Suprapubic skin (tissue), 4 donors: ENCODE measurements at regions not wholly inside any gene's neighbourhood (a gene's known extent, or its start where the extent isn't known, plus 50 kb on each side); places are given as distances from the start of the nearest gene placed in this dataset.
"Not testable (repeated sequence)": the region's sequence is repeated elsewhere in the genome, so short reads cannot be mapped to it uniquely, and the experiment has no call there.

ENCODE experiments used
- DNase-seq, 2 donors: peaks; one replicate each; pipeline ENCODE4 v3.0.0-alpha.2; 2019; ENCODE audit warnings: low spot score in 2 of 2
- H3K27ac ChIP-seq: fragments of 200-600 bp; sonication (generic); one replicate; pipeline ENCODE4 v1.5.1; 2019
- H3K27me3 ChIP-seq: fragments of 200-600 bp; sonication (generic); one replicate; pipeline ENCODE4 v1.5.1; 2019
- H3K36me3 ChIP-seq: fragments of 200-600 bp; sonication (generic); one replicate; pipeline ENCODE4 v1.5.1; 2019
- H3K4me1 ChIP-seq: fragments of 200-600 bp; sonication (generic); one replicate; pipeline ENCODE4 v1.5.1; 2019
- H3K4me3 ChIP-seq: fragments of 200-600 bp; sonication (generic); one replicate; pipeline ENCODE4 v1.5.1; 2019; ENCODE audit warnings: mild to moderate bottlenecking
- H3K9me3 ChIP-seq: fragments of 200-600 bp; sonication (generic); one replicate; pipeline ENCODE4 v1.5.1; 2019
- EP300 ChIP-seq: sonication (generic); formaldehyde crosslinking; IDR thresholded peaks from one replicate; pipeline ENCODE4 v1.6.1; 2017; ENCODE audit warnings: antibody characterized with exemption
- POLR2A ChIP-seq, 2 donors: fragments of 450-650 bp; IDR thresholded peaks; one replicate each; pipeline ENCODE4 v1.6.1; 2017; ENCODE audit warnings: antibody characterized with exemption in 2 of 2, mild to moderate bottlenecking in 2 of 2, moderate library complexity in 2 of 2
- POLR2AphosphoS5 ChIP-seq, 3 donors: sonication (generic); formaldehyde crosslinking; IDR thresholded peaks; one replicate each; pipeline ENCODE4 v1.6.1; 2017; ENCODE audit warnings: antibody characterized with exemption in 3 of 3
- WGBS: methylation state at CpG from one replicate; pipeline ENCODE4 v1.1.5; 2018; 5-methylcytosine and 5-hydroxymethylcytosine counted together
- TF ChIP-seq, protein P1 (sequence below), 2 donors: fragments of 200-600 bp in 1 of 2; fragments of 450-650 bp in 1 of 2; sonication (generic) in 1 of 2; IDR thresholded peaks; one replicate each; pipeline ENCODE4 v1.5.1; 2016 to 2019; ENCODE audit warnings: antibody characterized with exemption in 2 of 2, mild to moderate bottlenecking in 1 of 2, moderate library complexity in 1 of 2

DNA sequence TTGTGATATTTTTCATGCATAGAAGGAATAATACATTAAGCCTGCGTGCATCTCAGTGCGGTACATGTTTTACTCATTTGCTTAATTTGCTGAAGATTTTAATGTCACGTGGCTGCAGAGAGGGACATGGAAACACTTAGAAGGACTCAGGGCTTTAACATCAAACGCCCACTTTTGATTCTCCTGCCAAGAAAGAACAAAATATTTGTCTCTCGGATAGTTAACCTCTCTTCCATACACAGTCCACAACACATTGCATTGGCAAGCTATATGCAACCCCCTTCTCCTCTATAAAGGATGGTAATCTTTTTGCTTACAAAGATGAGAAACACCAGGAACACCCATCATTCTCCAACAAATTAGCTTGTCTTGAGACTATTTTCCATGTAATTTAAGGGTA, 148.0 kb upstream of the NRP1 start:
- H3K4me3 ChIP-seq = no peak overlapping the region
- TF ChIP-seq, protein P1, sequence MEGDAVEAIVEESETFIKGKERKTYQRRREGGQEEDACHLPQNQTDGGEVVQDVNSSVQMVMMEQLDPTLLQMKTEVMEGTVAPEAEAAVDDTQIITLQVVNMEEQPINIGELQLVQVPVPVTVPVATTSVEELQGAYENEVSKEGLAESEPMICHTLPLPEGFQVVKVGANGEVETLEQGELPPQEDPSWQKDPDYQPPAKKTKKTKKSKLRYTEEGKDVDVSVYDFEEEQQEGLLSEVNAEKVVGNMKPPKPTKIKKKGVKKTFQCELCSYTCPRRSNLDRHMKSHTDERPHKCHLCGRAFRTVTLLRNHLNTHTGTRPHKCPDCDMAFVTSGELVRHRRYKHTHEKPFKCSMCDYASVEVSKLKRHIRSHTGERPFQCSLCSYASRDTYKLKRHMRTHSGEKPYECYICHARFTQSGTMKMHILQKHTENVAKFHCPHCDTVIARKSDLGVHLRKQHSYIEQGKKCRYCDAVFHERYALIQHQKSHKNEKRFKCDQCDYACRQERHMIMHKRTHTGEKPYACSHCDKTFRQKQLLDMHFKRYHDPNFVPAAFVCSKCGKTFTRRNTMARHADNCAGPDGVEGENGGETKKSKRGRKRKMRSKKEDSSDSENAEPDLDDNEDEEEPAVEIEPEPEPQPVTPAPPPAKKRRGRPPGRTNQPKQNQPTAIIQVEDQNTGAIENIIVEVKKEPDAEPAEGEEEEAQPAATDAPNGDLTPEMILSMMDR (IDR thresholded peaks at IDR 0.05) = no peak
- TF ChIP-seq POLR2AphosphoS5 (IDR thresholded peaks at IDR 0.05) = no peak
- no peak for TF ChIP-seq POLR2A (IDR thresholded peaks at IDR 0.05)
- no peak for TF ChIP-seq EP300
- H3K4me1 ChIP-seq = peaks cover 3% of the 10 kb centered on the region
- no peaks in the 10 kb centered on the region for H3K9me3 ChIP-seq
- H3K27me3 ChIP-seq = no peaks in the 10 kb centered on the region
- DNase-seq = no peak
- 69% methylated on average over 5 of the region's 5 CpGs for WGBS
- H3K36me3 ChIP-seq = no peaks in the 10 kb centered on the region
- no peak overlapping the region for H3K27ac ChIP-seq

DNA sequence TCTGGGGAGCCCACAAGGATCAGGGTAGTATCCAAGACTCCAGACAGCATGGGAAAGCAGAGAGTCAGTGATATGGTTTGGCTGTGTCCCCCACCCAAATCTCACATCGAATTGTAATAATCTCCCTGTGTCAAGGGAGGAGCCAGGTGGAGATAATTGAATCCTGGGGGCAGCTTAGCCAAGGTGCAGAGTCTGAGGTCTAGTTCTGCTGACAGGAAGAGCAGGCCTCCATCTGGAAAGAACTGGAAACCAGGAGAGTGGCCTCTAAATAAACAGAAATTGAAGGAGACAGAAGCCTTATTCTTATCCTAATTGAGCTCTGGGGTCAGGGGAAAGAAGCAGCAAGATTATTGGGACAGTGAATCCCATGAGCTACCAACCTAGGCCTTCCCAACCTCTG, 146.7 kb upstream of the NRP1 start:
- no peaks in the 10 kb centered on the region for H3K36me3 ChIP-seq
- no peak for TF ChIP-seq POLR2AphosphoS5 (IDR thresholded peaks at IDR 0.05)
- TF ChIP-seq POLR2A (IDR thresholded peaks at IDR 0.05) = no peak
- no peak for TF ChIP-seq EP300
- TF ChIP-seq, protein P1 (IDR thresholded peaks at IDR 0.05) = no peak
- no peaks in the 10 kb centered on the region for H3K9me3 ChIP-seq
- H3K27ac ChIP-seq = no peak overlapping the region
- no peak overlapping the region for H3K4me3 ChIP-seq
- WGBS = 88% methylated on average over 1 of the region's 1 CpG
- H3K27me3 ChIP-seq = no peaks in the 10 kb centered on the region
- no peak for DNase-seq
- no peaks in the 10 kb centered on the region for H3K4me1 ChIP-seq

DNA sequence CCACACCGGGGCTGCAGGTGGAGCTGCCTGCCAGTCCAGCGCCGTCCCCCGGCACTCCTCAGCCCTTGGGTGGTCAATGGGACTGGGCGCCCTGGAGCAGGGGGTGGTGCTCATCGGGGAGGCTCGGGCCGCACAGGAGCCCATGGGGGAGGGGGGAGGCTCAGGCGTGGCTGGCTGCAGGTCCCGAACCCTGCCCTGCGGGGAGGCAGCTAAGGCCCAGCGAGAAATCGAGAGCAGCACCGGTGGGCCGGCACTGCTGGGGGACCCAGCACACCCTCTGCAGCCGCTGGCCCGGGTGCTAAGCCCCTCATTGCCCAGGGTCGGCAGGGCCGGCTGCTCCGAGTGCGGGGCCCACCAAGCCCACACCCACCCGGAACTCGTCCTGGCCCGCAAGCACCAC, 145.9 kb upstream of the NRP1 start:
- not testable (repeated sequence) for DNase-seq, H3K4me3 ChIP-seq, H3K36me3 ChIP-seq, H3K4me1 ChIP-seq, H3K9me3 ChIP-seq, H3K27ac ChIP-seq, H3K27me3 ChIP-seq
- WGBS = 88% methylated on average over 5 of the region's 24 CpGs

DNA sequence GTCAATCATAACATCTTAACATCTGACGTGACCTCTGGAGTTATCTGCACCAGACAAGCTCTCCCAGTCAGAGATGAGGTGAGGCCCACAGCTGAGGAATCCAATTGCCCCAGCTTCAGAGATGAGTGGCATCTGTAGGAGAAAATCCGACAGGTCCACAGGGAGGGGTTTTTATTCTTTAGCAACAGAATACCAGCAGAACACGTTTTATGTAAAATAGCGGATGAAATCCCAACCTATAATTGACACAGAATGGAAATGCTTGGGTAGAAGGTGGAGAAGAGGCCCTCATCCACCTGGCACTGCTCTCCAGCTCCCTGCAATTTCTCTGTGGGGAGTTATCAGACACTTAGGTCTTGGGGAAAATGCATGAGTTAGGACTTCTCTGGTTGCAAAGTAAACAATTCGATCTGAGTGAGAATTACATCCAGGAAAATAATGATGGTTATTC, 144.2 kb upstream of the NRP1 start:
- no peaks in the 10 kb centered on the region for H3K9me3 ChIP-seq
- TF ChIP-seq, protein P1 (IDR thresholded peaks at IDR 0.05) = no peak
- no peak for TF ChIP-seq EP300
- TF ChIP-seq POLR2A (IDR thresholded peaks at IDR 0.05) = no peak
- TF ChIP-seq POLR2AphosphoS5 (IDR thresholded peaks at IDR 0.05) = no peak
- no peaks in the 10 kb centered on the region for H3K27me3 ChIP-seq
- no peaks in the 10 kb centered on the region for H3K36me3 ChIP-seq
- no peak overlapping the region for H3K27ac ChIP-seq
- no peak overlapping the region for H3K4me3 ChIP-seq
- no peak for DNase-seq
- WGBS = 93% methylated on average over 5 of the region's 5 CpGs
- no peaks in the 10 kb centered on the region for H3K4me1 ChIP-seq

DNA sequence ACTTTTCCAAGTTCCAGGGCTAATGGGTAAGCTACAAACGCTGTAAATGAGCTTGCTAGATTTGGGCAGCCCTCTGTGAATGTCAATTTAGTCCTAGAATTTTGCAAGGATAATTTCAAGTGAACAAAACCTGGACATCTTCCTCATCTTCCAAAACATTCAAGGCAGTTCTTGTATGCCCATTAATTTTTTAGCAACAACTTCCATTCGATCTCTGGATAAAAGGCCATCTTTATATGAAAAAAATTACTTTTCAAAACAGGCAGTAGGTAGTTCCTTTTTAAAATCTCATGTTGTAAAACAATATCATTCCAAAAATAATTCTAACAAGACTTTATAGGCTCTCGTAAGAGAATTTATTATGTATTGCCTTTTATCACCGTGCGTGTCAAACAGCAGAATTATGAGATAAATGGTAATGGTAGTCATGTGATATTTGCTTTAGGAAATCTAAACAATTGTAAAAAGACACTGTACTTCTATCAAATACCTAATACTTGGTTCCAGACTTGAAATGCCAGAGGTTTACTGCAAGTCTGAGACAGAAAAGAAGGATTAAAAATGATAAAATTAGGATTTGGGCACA, 143.7 kb upstream of the NRP1 start:
- TF ChIP-seq EP300 (no peak), POLR2AphosphoS5 (IDR thresholded peaks at IDR 0.05) (no peak), POLR2A (IDR thresholded peaks at IDR 0.05) (no peak)
- TF ChIP-seq, protein P1 (IDR thresholded peaks at IDR 0.05) = no peak
- Histone ChIP-seq H3K27ac (no peak overlapping the region), H3K4me1 (no peaks in the 10 kb centered on the region), H3K9me3 (no peaks in the 10 kb centered on the region), H3K27me3 (no peaks in the 10 kb centered on the region), H3K4me3 (no peak overlapping the region), H3K36me3 (no peaks in the 10 kb centered on the region)
- 79% methylated on average over 5 of the region's 5 CpGs for WGBS
- DNase-seq = no peak
